HUES64 (cell line): ENCODE measurements at regions not wholly inside any gene's neighbourhood (a gene's known extent, or its start where the extent isn't known, plus 50 kb on each side); places are given as distances from the start of the nearest gene placed in this dataset.

Experiments used
- H3K27ac ChIP-seq: 2 replicates; pipeline ENCODE4 v1.7.0; 2013; ENCODE audit warnings: low read depth, low read length, inconsistent platforms
- H3K27me3 ChIP-seq: 2 replicates; pipeline ENCODE4 v1.6.1; 2013; ENCODE audit warnings: mild to moderate bottlenecking, low read length; ENCODE audit not compliant: insufficient read depth
- H3K36me3 ChIP-seq: 2 replicates; pipeline ENCODE4 v1.6.1; 2013; ENCODE audit warnings: mild to moderate bottlenecking, low read length; ENCODE audit not compliant: insufficient read depth
- H3K4me1 ChIP-seq: 2 replicates; pipeline ENCODE4 v1.6.1; 2013; ENCODE audit warnings: mild to moderate bottlenecking, low read length, moderate library complexity; ENCODE audit not compliant: insufficient read depth
- H3K4me3 ChIP-seq: 2 replicates; pipeline ENCODE4 v1.5.1; 2013; ENCODE audit warnings: mild to moderate bottlenecking, low read length, moderate library complexity
- H3K9ac ChIP-seq: 2 replicates; pipeline ENCODE4 v1.6.1; 2013; ENCODE audit warnings: mild to moderate bottlenecking, low read depth, low read length
- H3K9me3 ChIP-seq: 2 replicates; pipeline ENCODE4 v1.6.1; 2013; ENCODE audit warnings: low read depth, low read length; ENCODE audit not compliant: insufficient read depth
- WGBS: fragments of 150-250, 120-280 bp; methylation state at CpG from one replicate; pipeline ENCODE4 v1.1.7; 2013; ENCODE audit warnings: missing lambda C conversion rate; 5-methylcytosine and 5-hydroxymethylcytosine counted together

DNA sequence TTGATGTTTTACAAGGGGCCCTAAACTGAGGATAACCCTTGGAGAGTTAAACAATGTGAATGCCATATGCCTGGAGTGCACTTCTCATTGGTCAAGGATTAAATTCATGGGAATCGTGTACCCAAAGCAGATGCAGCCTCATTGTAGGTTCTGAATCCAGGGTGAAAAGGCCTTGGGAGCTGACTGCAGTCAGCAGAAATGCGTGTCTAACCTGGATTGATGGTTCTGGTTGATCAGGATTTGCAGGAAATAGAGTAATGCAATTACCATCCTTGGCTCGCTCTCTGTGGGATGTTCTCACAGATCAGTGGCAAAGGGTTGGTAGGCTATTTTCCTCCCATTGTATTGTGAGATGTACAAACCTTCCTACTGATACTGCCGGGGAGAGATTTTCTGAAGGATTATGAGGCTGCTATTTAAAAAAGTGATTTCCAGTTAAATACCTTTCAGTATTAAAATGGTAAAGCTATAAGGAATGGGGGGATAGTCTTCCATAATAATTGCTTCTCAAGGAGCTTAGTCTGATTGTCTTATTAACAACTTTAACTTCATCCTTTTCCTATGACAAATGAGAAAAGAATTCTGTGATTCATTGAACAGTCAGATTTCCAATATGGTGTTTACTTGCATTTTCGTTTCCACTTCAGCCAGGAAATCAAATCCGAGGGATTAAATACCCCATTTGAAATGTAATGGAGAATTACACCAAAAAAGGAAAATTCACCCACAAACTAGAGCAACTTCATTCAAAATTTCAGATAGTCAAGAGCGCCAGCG lies 1028.1 kb upstream of the EEF2KMT start:
- Histone ChIP-seq H3K27ac (no peak overlapping the region), H3K4me1 (peaks cover 31% of the 10 kb centered on the region), H3K9me3 (no peaks in the 10 kb centered on the region), H3K36me3 (no peaks in the 10 kb centered on the region), H3K4me3 (no peak overlapping the region), H3K9ac (no peak overlapping the region), H3K27me3 (no peaks in the 10 kb centered on the region)
- WGBS, result 94% methylated on average over 7 of the region's 8 CpGs

DNA sequence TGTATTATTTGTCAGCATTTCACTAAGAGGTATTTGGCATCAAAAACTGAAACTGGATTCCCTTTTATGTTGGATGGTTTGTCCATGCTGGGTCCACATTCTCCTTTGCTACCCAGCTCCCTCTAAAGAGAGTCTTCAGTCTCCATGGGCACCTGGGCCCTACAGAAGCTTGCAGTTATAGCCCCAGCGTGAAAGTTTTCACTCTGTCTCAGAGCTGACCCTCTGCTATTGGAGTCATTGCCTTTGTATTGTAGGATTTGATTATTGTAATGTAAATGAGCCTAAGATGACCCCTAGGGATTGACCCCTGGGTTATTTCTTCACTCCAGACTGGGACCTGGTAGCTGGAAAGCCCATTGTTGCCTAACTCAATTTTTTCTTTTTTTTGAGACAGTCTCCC lies 1026.5 kb upstream of the EEF2KMT start:
- Histone ChIP-seq H3K4me3 (no peak overlapping the region), H3K4me1 (peaks cover 31% of the 10 kb centered on the region), H3K9me3 (no peaks in the 10 kb centered on the region), H3K36me3 (no peaks in the 10 kb centered on the region), H3K27me3 (no peaks in the 10 kb centered on the region), H3K9ac (no peak overlapping the region), H3K27ac (no peak overlapping the region)
- 29% methylated on average over 1 of the region's 1 CpG for WGBS

DNA sequence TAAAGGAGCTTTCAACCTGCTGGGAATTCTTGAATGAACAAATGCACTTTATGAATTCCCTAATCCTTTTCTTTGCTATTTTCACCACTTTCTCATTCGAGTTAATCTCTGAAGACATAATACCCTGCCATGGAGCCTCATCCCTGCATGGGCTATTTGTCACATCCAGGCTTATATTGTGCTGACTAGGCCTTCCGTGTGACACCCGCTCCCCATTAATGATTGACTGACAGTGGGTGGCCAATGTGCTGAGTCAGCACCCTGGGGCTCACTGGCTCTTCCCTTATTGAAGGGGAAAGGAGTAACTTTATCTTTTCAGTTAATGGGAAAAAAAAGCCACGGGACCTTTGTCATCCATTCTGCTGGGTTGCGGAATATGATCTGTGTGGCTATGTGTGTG lies 1024.8 kb upstream of the EEF2KMT start:
- Histone ChIP-seq H3K4me3 (no peak overlapping the region), H3K27ac (no peak overlapping the region), H3K9me3 (no peaks in the 10 kb centered on the region), H3K36me3 (no peaks in the 10 kb centered on the region), H3K9ac (no peak overlapping the region), H3K4me1 (peaks cover 31% of the 10 kb centered on the region), H3K27me3 (no peaks in the 10 kb centered on the region)
- WGBS, result 52% methylated on average over 5 of the region's 5 CpGs

DNA sequence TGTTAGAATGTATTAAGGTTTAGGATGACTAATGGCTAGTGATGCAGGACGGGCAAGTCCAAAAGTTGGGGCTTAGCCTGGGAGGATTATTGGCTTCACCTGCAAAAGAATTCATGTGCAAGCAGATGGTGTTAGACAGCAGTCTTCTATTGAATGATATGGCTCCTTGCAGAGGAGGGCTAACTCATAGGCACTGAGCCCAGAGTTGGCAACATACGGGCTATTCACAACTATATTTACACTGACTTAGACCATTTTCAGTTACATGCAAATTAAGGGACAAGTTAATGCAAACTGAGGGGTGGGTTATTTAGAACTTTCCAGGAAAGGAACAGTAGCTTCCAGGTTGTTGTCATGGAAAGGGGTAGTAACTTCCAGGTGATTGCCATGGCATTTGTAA lies 1017.1 kb upstream of the EEF2KMT start:
- no peaks in the 10 kb centered on the region for H3K27me3 ChIP-seq
- 89% methylated on average over 2 of the region's 2 CpGs for WGBS
- no peaks in the 10 kb centered on the region for H3K9me3 ChIP-seq
- H3K9ac ChIP-seq, result no peak overlapping the region
- H3K4me1 ChIP-seq, result peaks cover 12% of the 10 kb centered on the region
- H3K27ac ChIP-seq, result no peak overlapping the region
- H3K4me3 ChIP-seq, result no peak overlapping the region
- H3K36me3 ChIP-seq, result no peaks in the 10 kb centered on the region

DNA sequence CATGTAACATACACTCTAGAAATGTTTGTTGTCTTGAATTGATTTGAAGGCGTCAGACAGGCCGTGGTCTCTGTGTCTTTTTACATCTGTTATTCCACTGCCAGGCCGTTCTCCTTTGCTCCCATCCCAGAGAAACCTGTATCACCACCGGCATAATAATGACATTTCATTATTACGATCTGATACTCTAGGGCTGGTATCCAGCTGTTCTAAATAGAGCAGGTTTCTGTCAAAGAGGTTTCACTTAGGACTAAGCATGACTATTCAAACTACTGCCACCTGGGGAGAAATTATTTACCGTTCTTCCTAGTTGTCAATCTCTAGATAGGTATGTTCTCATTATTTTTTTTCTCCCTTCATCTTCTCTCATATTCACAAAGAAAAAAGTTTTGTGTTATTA lies 1016.2 kb upstream of the EEF2KMT start:
- H3K36me3 ChIP-seq, result no peaks in the 10 kb centered on the region
- H3K9ac ChIP-seq, result no peak overlapping the region
- H3K27me3 ChIP-seq, result no peaks in the 10 kb centered on the region
- WGBS, result 73% methylated on average over 5 of the region's 6 CpGs
- peaks cover 12% of the 10 kb centered on the region for H3K4me1 ChIP-seq
- H3K27ac ChIP-seq, result no peak overlapping the region
- H3K9me3 ChIP-seq, result no peaks in the 10 kb centered on the region
- H3K4me3 ChIP-seq, result no peak overlapping the region

DNA sequence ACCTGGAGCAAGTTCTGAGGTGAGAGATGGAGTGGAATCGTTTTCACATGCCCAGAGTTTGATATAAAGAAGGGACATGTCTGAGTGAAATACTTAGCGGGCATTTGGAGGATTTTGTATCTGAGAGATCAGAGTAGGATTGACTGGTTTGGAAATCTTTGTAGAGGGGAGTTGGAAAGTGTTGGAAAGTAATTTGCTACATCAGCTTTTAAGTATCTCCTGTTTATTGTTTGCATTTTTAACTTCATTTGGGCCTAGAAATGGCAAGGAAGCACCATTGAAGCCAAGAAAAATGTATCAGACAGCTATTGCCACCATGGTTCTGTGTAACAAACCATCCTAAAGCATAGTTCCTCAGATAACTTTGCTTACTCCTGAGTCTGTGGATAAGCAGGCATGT lies 1015.1 kb upstream of the EEF2KMT start:
- Histone ChIP-seq H3K4me3 (no peak overlapping the region), H3K9ac (no peak overlapping the region), H3K27me3 (no peaks in the 10 kb centered on the region), H3K9me3 (no peaks in the 10 kb centered on the region), H3K4me1 (peaks cover 12% of the 10 kb centered on the region), H3K36me3 (no peaks in the 10 kb centered on the region), H3K27ac (no peak overlapping the region)
- 91% methylated on average over 2 of the region's 2 CpGs for WGBS

DNA sequence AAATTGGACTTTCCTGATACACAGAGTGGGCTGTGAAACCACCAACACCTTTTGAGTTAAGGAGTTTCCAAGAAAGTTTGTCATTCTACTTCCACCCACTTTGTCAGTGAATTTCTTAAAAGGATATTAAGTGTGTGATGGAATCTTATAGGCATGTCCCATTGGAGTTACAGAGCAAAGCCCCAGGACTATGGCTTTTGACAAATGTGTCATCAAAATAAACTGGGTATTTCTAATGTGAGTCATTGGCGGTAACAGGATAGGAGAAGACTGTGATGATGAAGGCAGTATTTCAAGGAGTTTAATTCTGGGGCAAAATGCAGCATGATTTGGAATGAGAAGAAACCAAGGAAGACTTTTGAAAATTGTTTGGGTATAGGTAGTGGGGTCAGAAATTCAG lies 1013.8 kb upstream of the EEF2KMT start:
- no peaks in the 10 kb centered on the region for H3K27me3 ChIP-seq
- 94% methylated on average over 1 of the region's 1 CpG for WGBS
- H3K9me3 ChIP-seq, result no peaks in the 10 kb centered on the region
- no peak overlapping the region for H3K4me3 ChIP-seq
- no peak overlapping the region for H3K9ac ChIP-seq
- peaks cover 12% of the 10 kb centered on the region for H3K4me1 ChIP-seq
- no peak overlapping the region for H3K27ac ChIP-seq
- no peaks in the 10 kb centered on the region for H3K36me3 ChIP-seq

DNA sequence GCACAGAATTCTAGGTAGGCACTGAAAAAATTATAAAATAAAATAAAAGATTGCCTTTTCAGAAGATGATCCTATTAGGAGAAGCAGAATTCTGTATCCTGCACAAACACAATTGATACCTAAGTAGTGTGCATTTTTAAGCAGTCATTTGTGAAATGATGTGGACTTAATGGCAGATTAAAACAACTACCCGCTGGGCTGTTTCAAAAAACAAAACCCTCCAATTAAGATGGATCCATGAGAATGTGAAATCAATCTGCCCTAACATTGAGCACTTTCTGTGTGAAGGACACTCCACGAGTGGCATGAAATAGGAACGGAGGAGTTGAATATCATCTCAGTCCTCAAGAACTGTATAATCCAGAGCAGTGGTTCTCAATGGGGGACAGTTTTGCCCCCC lies 1012.8 kb upstream of the EEF2KMT start:
- no peak overlapping the region for H3K27ac ChIP-seq
- 96% methylated on average over 3 of the region's 3 CpGs for WGBS
- H3K9ac ChIP-seq, result no peak overlapping the region
- H3K4me1 ChIP-seq, result peaks cover 11% of the 10 kb centered on the region
- no peaks in the 10 kb centered on the region for H3K9me3 ChIP-seq
- H3K4me3 ChIP-seq, result no peak overlapping the region
- no peaks in the 10 kb centered on the region for H3K27me3 ChIP-seq
- H3K36me3 ChIP-seq, result no peaks in the 10 kb centered on the region

DNA sequence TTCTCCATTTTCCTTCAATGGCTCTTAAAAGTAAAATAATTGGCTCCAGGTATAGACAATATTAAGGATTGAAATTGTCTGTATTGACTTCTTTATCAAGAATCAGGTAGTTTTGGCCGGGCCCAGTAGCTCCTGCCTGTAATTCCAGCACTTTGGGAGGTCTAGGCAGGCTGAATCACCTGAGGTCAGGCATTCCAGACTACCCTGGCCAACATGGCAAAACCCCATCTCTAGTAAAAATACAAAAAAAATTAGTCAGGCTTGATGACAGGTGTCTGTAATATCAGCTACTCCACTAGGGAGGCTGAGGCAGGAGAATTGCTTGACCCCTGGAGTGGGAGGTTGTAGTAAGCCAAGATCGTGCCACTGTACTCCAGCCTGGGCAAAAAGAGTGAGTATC lies 1008.5 kb upstream of the EEF2KMT start:
- H3K4me1 ChIP-seq, result peaks cover 11% of the 10 kb centered on the region
- 76% methylated on average over 2 of the region's 2 CpGs for whole genome bisulfite sequencing

DNA sequence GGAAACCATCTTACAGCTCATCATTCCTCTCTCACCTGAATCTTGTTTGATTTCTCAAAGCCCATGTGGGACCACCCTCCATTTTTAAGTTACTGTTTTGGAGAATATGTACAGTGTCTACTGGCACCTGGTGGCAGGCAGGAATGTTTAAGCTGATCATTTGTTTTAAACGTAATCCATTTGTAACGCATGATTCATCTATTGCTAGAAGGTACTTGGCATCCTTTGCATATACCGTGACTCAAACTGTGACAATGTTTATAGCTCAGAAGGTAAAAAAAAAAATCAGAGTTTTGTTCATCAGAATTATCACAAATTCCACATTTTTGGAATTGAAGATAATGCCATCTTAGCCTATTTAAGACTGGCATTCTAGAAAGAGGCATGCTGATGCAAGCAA lies 1007.5 kb upstream of the EEF2KMT start:
- no peak overlapping the region for H3K9ac ChIP-seq
- no peaks in the 10 kb centered on the region for H3K9me3 ChIP-seq
- H3K4me1 ChIP-seq, result peaks cover 11% of the 10 kb centered on the region
- no peaks in the 10 kb centered on the region for H3K27me3 ChIP-seq
- 59% methylated on average over 3 of the region's 3 CpGs for whole genome bisulfite sequencing
- H3K27ac ChIP-seq, result no peak overlapping the region
- no peaks in the 10 kb centered on the region for H3K36me3 ChIP-seq
- no peak overlapping the region for H3K4me3 ChIP-seq

More for the DNA sequence above, 1008.5 kb upstream of the EEF2KMT start:
- H3K4me3 ChIP-seq, result no peak overlapping the region
- no peak overlapping the region for H3K27ac ChIP-seq
- H3K27me3 ChIP-seq, result no peaks in the 10 kb centered on the region
- no peak overlapping the region for H3K9ac ChIP-seq
- no peaks in the 10 kb centered on the region for H3K36me3 ChIP-seq
- H3K9me3 ChIP-seq, result no peaks in the 10 kb centered on the region

DNA sequence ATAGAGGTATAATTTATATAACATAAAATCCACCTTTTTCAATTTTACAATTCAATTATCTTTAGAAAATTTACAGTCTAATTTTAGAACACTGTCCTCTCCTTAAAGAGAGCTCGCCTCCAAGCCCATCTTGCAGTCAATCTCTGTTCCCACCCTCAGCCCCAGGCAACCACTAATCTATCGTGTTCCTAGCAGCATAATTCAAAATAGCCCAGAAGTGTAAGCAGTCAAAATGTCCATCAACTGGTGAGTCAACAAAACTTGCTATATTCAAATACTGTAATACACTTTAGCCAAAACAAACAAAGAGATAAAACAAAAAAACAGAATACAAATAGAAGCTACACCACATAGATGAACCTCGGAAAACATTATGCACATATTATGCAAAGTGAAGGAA lies 1006.8 kb upstream of the EEF2KMT start:
- no peaks in the 10 kb centered on the region for H3K27me3 ChIP-seq
- no peak overlapping the region for H3K4me3 ChIP-seq
- H3K36me3 ChIP-seq, result no peaks in the 10 kb centered on the region
- WGBS, result 84% methylated on average over 3 of the region's 3 CpGs
- no peak overlapping the region for H3K9ac ChIP-seq
- H3K9me3 ChIP-seq, result no peaks in the 10 kb centered on the region
- no peak overlapping the region for H3K27ac ChIP-seq
- H3K4me1 ChIP-seq, result peaks cover 11% of the 10 kb centered on the region

DNA sequence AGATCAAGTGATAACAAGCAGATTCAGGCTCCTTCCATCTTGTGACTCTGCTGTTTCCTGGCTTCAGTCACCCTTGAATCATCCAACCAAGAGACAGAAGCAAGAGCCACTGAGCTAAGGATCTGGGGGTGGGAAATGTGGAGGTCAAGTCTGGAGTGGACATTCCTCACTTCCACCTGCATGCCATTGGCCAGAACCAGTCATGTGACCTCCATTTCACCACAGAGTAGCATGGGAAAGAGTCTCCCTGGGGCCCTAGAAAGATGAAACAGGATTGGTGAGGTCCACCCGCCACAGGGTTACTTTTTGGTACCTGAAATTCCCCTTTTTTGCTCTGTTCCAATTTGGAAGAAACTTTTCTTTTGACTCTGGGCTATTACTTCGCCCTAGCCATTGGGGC lies 1006.0 kb upstream of the EEF2KMT start:
- H3K27ac ChIP-seq, result no peak overlapping the region
- peaks cover 11% of the 10 kb centered on the region for H3K4me1 ChIP-seq
- H3K9ac ChIP-seq, result no peak overlapping the region
- no peaks in the 10 kb centered on the region for H3K36me3 ChIP-seq
- no peaks in the 10 kb centered on the region for H3K27me3 ChIP-seq
- H3K9me3 ChIP-seq, result no peaks in the 10 kb centered on the region
- WGBS, result 48% methylated on average over 2 of the region's 2 CpGs
- no peak overlapping the region for H3K4me3 ChIP-seq
